ENCODE measurements at regions not wholly inside any gene's neighbourhood (a gene's known extent, or its start where the extent isn't known, plus 50 kb on each side); places are given as distances from the start of the nearest gene placed in this dataset.

DNA sequence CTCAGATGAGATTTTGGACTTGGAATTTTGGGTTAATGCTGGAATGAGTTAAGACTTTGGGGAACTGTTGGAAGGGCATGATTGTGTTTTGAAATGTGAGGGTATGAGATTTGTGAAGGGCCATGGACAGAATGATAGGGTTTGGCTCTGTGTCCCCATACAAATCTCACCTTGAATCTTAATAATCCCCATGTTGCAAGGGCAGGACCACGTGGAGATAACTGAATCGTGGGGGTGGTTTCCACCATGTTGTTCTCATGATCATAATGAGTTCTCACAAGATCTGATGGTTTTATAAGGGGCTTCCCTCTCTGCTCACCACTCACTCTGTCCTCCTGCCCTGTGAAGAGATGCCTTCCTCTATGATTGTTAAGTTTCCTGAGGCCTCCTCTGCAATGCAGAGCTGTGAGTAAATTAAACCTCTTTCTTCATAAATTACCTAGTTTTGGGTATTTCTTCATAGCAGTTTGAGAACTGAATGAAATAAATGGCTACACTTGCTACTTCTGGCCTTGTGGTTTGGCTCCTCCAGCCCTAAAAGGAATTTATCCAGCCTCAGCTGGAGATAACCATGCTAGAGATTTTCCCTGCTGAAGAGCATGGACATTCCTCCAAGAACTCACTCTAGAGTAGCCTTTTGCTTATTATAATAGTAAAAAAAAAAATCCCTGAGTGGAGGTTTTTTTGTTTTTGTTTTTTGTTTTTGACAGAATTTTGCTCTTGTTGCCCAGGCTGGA, 144.3 kb upstream of the TFPI start:
- ATAC-seq (ENCODE audit: low read depth) (no peak), DNase-seq (no peak)
- no peak for TF ChIP-seq CTCF (IDR thresholded peaks at IDR 0.05)
- H3K4me3 Mint-ChIP-seq = no peak overlapping the region
- no peaks in the 10 kb centered on the region for H3K4me1 Mint-ChIP-seq
- peaks cover 3% of the 10 kb centered on the region for H3K9me3 Mint-ChIP-seq
- no peak overlapping the region for H3K27ac Mint-ChIP-seq
- intact Hi-C loops (cut with micrococcal nuclease) = no loop called here
- CTCF ChIA-PET = no interaction called here
- POLR2A ChIA-PET = no interaction called here
- no peaks in the 10 kb centered on the region for H3K27me3 Mint-ChIP-seq
- no peaks in the 10 kb centered on the region for H3K36me3 Mint-ChIP-seq (ENCODE audit: low read depth)

- no peak overlapping the region for H3K4me3 Mint-ChIP-seq
- ChIA-PET POLR2A (no interaction called here), CTCF (no interaction called here)
- no peaks in the 10 kb centered on the region for H3K27me3 Mint-ChIP-seq
- no peak overlapping the region for H3K27ac Mint-ChIP-seq
- no peaks in the 10 kb centered on the region for H3K36me3 Mint-ChIP-seq (ENCODE audit: low read depth)
- no peak for TF ChIP-seq CTCF (IDR thresholded peaks at IDR 0.05)
- ATAC-seq (ENCODE audit: low read depth) (no peak), DNase-seq (no peak)
- intact Hi-C loops (cut with micrococcal nuclease) = no loop called here
- H3K9me3 Mint-ChIP-seq = peaks cover 3% of the 10 kb centered on the region
- H3K4me1 Mint-ChIP-seq = no peaks in the 10 kb centered on the region
These were observed 147.9 kb upstream of the TFPI start for GRCh38 chr2:187702157-187702556.

DNA sequence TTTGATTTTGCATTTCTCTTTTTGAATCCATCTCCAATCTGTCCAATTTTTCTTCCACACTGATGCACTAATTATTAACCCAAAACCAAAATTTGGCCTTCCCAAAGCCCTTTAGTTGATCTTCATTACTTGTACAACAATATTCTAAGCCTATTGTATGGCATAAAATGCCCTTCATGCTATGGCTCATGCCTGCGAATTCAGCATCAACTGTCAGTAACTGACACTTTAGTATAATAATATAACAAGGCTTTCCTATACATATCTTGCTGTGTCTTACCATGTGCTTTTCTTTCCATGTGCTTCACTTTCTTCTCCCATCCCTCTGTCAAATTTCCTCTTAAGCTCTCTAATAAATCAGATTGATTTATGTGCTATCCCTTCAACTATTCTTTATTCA, 154.0 kb upstream of the TFPI start:
- H3K4me1 Mint-ChIP-seq = no peaks in the 10 kb centered on the region
- intact Hi-C loops (cut with micrococcal nuclease) = no loop called here
- H3K27me3 Mint-ChIP-seq = no peaks in the 10 kb centered on the region
- peaks cover 7% of the 10 kb centered on the region for H3K9me3 Mint-ChIP-seq
- H3K27ac Mint-ChIP-seq = no peak overlapping the region
- ATAC-seq (ENCODE audit: low read depth) (no peak), DNase-seq (no peak)
- H3K4me3 Mint-ChIP-seq = no peak overlapping the region
- no peak for TF ChIP-seq CTCF (IDR thresholded peaks at IDR 0.05)
- CTCF ChIA-PET = no interaction called here
- no peaks in the 10 kb centered on the region for H3K36me3 Mint-ChIP-seq (ENCODE audit: low read depth)
- POLR2A ChIA-PET = no interaction called here

DNA sequence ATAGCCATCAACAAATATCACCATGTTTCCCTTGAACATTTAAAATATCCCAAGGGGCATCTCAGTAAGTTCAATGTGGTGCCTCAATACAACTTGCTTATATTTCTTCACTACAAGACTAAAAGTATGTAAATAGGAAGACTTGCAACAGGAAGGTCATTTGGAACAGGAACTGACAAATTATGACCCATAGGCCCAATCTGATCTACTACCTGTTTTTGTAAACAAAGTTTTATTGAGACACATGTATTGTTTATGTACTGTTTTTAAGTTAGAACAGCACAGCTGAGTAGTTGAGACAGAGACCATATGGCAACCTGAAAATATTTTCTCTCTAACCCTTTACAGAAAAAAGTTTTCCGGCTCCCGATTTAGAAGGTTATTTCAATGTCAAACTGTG, 154.8 kb upstream of the TFPI start:
- H3K4me1 Mint-ChIP-seq = no peaks in the 10 kb centered on the region
- ChIA-PET POLR2A (no interaction called here), CTCF (no interaction called here)
- DNase-seq = no peak
- no peak overlapping the region for H3K27ac Mint-ChIP-seq
- H3K36me3 Mint-ChIP-seq (ENCODE audit: low read depth) = no peaks in the 10 kb centered on the region
- no peak for ATAC-seq (ENCODE audit: low read depth)
- TF ChIP-seq CTCF (IDR thresholded peaks at IDR 0.05) = no peak
- intact Hi-C loops (cut with micrococcal nuclease) = no loop called here
- H3K4me3 Mint-ChIP-seq = no peak overlapping the region
- peaks cover 7% of the 10 kb centered on the region for H3K9me3 Mint-ChIP-seq
- H3K27me3 Mint-ChIP-seq = no peaks in the 10 kb centered on the region

GRCh38 chr2:187710791-187711521, 156.7 kb upstream of the TFPI start:
- ATAC-seq (ENCODE audit: low read depth) (no peak), DNase-seq (no peak)
- ChIA-PET CTCF (no interaction called here), POLR2A (no interaction called here)
- Mint-ChIP-seq H3K27ac (no peak overlapping the region), H3K36me3 (ENCODE audit: low read depth) (no peaks in the 10 kb centered on the region), H3K4me1 (no peaks in the 10 kb centered on the region), H3K27me3 (no peaks in the 10 kb centered on the region), H3K4me3 (no peak overlapping the region), H3K9me3 (peaks cover 9% of the 10 kb centered on the region)
- no peak for TF ChIP-seq CTCF (IDR thresholded peaks at IDR 0.05)
- intact Hi-C loops (cut with micrococcal nuclease) = no loop called here
